ENCODE measurements at regions not wholly inside any gene's neighbourhood (a gene's known extent, or its start where the extent isn't known, plus 50 kb on each side); places are given as distances from the start of the nearest gene placed in this dataset.

GRCh38 chr6:169897601-169898358, 146.4 kb downstream of the ERMARD start:
- no peaks in the 10 kb centered on the region for H3K27me3 Mint-ChIP-seq (ENCODE audit: unreplicated experiment)
- peak; percentile 75 for DNase-seq (ENCODE audit: extremely low spot score, unreplicated experiment)
- H3K27ac Mint-ChIP-seq (ENCODE audit: unreplicated experiment) = no peak overlapping the region
- H3K36me3 Mint-ChIP-seq (ENCODE audit: unreplicated experiment) = no peaks in the 10 kb centered on the region
- H3K4me3 Mint-ChIP-seq (ENCODE audit: unreplicated experiment) = no peak overlapping the region
- no peaks in the 10 kb centered on the region for H3K4me1 Mint-ChIP-seq (ENCODE audit: unreplicated experiment)
- peaks cover 11% of the 10 kb centered on the region for H3K9me3 Mint-ChIP-seq (ENCODE audit: unreplicated experiment)
- TF ChIP-seq, protein P1, sequence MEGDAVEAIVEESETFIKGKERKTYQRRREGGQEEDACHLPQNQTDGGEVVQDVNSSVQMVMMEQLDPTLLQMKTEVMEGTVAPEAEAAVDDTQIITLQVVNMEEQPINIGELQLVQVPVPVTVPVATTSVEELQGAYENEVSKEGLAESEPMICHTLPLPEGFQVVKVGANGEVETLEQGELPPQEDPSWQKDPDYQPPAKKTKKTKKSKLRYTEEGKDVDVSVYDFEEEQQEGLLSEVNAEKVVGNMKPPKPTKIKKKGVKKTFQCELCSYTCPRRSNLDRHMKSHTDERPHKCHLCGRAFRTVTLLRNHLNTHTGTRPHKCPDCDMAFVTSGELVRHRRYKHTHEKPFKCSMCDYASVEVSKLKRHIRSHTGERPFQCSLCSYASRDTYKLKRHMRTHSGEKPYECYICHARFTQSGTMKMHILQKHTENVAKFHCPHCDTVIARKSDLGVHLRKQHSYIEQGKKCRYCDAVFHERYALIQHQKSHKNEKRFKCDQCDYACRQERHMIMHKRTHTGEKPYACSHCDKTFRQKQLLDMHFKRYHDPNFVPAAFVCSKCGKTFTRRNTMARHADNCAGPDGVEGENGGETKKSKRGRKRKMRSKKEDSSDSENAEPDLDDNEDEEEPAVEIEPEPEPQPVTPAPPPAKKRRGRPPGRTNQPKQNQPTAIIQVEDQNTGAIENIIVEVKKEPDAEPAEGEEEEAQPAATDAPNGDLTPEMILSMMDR (IDR thresholded peaks at IDR 0.05) = no peak

DNA sequence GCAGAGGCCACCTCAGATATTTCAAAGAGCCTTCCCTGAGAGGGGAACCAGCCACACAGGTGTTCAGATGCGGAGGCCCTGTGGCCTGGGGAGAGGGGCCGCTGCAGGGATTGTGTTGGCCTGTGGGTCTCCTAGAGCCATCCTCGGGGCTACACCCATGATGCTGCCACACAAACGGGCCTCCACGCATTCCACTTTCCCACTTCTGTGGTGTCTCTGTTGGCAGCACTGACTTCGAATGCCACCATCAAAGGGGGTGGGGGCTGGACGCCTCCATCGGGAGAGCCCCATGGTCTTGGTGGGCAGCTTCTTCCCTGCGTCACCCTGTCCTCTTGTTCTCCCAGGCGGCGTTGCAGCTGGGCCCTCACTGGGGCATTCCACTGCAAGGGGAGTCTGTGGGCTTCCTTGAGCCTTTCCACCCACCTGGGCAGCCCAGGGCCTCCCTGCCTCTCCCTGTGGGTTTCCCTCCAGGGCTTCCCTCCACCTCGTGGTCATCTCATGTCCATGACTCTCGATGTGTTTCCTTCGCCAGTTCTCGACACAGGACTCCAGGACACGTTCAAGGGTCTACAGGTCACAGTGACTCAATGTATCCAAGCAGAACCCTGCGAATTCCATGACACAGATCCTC, 145.5 kb downstream of the ERMARD start:
- peak; percentile 80 for DNase-seq (ENCODE audit: extremely low spot score, unreplicated experiment)
- no peaks in the 10 kb centered on the region for H3K4me1 Mint-ChIP-seq (ENCODE audit: unreplicated experiment)
- peaks cover 11% of the 10 kb centered on the region for H3K9me3 Mint-ChIP-seq (ENCODE audit: unreplicated experiment)
- H3K4me3 Mint-ChIP-seq (ENCODE audit: unreplicated experiment) = no peak overlapping the region
- TF ChIP-seq, protein P1 (IDR thresholded peaks at IDR 0.05) = no peak
- no peaks in the 10 kb centered on the region for H3K27me3 Mint-ChIP-seq (ENCODE audit: unreplicated experiment)
- H3K36me3 Mint-ChIP-seq (ENCODE audit: unreplicated experiment) = no peaks in the 10 kb centered on the region
- H3K27ac Mint-ChIP-seq (ENCODE audit: unreplicated experiment) = no peak overlapping the region

GRCh38 chr6:169895926-169896761, 144.7 kb downstream of the ERMARD start:
- H3K9me3 Mint-ChIP-seq (ENCODE audit: unreplicated experiment) = peaks cover 11% of the 10 kb centered on the region
- H3K36me3 Mint-ChIP-seq (ENCODE audit: unreplicated experiment) = no peaks in the 10 kb centered on the region
- H3K4me1 Mint-ChIP-seq (ENCODE audit: unreplicated experiment) = no peaks in the 10 kb centered on the region
- no peak overlapping the region for H3K4me3 Mint-ChIP-seq (ENCODE audit: unreplicated experiment)
- DNase-seq (ENCODE audit: extremely low spot score, unreplicated experiment) = peak; percentile 80
- H3K27me3 Mint-ChIP-seq (ENCODE audit: unreplicated experiment) = no peaks in the 10 kb centered on the region
- TF ChIP-seq, protein P1 (IDR thresholded peaks at IDR 0.05) = no peak
- H3K27ac Mint-ChIP-seq (ENCODE audit: unreplicated experiment) = no peak overlapping the region

DNA sequence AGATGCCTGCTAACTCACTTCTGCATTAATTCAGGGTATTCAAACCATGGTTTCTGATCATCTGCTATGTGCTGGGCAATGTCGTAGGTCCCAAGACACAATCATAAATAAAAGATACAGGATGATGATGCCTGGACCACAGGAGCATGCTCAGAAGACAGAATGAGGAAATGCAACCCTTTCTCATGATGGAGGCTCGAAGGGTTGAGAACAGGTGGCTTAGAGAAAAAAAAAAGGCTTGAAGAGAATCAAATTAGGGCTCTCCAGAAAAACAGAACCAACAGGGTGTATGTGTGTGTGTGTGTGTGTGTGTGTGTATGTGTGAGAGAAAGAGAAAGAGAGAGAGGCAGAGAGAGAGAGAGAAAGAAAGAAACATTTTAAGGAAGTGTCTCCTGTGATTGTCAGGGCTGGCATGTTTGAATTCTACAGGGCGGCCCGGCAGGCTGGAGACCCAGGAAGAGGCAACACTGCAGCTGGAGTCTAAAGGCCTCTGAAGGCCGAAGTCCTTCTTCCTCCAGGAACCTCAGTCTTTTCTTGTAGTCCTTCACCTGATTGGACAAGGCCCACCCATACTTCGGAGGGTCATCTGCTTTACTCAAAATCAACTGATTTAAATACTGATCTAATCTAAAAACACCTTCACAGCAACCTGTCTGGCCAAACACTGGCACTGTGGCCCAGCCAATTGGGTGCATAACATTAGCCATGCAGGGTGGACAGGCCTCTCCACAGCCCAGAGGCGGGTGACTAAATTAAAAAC, 143.8 kb downstream of the ERMARD start:
- DNase-seq (ENCODE audit: extremely low spot score, unreplicated experiment) = peak; percentile 53
- Mint-ChIP-seq H3K9me3 (ENCODE audit: unreplicated experiment) (peaks cover 11% of the 10 kb centered on the region), H3K36me3 (ENCODE audit: unreplicated experiment) (no peaks in the 10 kb centered on the region), H3K27me3 (ENCODE audit: unreplicated experiment) (no peaks in the 10 kb centered on the region), H3K27ac (ENCODE audit: unreplicated experiment) (no peak overlapping the region), H3K4me1 (ENCODE audit: unreplicated experiment) (no peaks in the 10 kb centered on the region), H3K4me3 (ENCODE audit: unreplicated experiment) (no peak overlapping the region)
- TF ChIP-seq, protein P1 (IDR thresholded peaks at IDR 0.05) = no peak

Data from osteocyte (in vitro differentiated cells).